ENCODE measurements at regions not wholly inside any gene's neighbourhood (a gene's known extent, or its start where the extent isn't known, plus 50 kb on each side); places are given as distances from the start of the nearest gene placed in this dataset.

GRCh38 chr1:170219163-170219562 lies 73.4 kb downstream of the NTMT2 start:
- Histone ChIP-seq H3K27ac (ENCODE audit: low read depth, low read length) (no peak overlapping the region), H3K9ac (ENCODE audit: low read depth, low read length) (no peak overlapping the region), H3K4me1 (ENCODE audit: control insufficient read depth, insufficient read depth, low read length) (no peaks in the 10 kb centered on the region), H3K9me3 (ENCODE audit: control insufficient read depth, insufficient read depth, low read length) (no peaks in the 10 kb centered on the region), H3K4me3 (ENCODE audit: low read depth, low read length) (no peak overlapping the region), H3K27me3 (ENCODE audit: control insufficient read depth, insufficient read depth, low read length) (no peaks in the 10 kb centered on the region), H3K36me3 (ENCODE audit: control insufficient read depth, insufficient read depth, low read length) (no peaks in the 10 kb centered on the region)

- Histone ChIP-seq H3K27ac (ENCODE audit: low read depth, low read length) (no peak overlapping the region), H3K9ac (ENCODE audit: low read depth, low read length) (no peak overlapping the region), H3K9me3 (ENCODE audit: control insufficient read depth, insufficient read depth, low read length) (no peaks in the 10 kb centered on the region), H3K4me3 (ENCODE audit: low read depth, low read length) (no peak overlapping the region), H3K4me1 (ENCODE audit: control insufficient read depth, insufficient read depth, low read length) (no peaks in the 10 kb centered on the region), H3K36me3 (ENCODE audit: control insufficient read depth, insufficient read depth, low read length) (no peaks in the 10 kb centered on the region), H3K27me3 (ENCODE audit: control insufficient read depth, insufficient read depth, low read length) (no peaks in the 10 kb centered on the region)
Measured at GRCh38 chr1:170221031-170221430, 75.3 kb downstream of the NTMT2 start.

GRCh38 chr1:170221495-170221894 lies 75.7 kb downstream of the NTMT2 start:
- no peak overlapping the region for H3K9ac ChIP-seq (ENCODE audit: low read depth, low read length)
- no peak overlapping the region for H3K4me3 ChIP-seq (ENCODE audit: low read depth, low read length)
- no peaks in the 10 kb centered on the region for H3K4me1 ChIP-seq (ENCODE audit: control insufficient read depth, insufficient read depth, low read length)
- no peak overlapping the region for H3K27ac ChIP-seq (ENCODE audit: low read depth, low read length)
- H3K36me3 ChIP-seq (ENCODE audit: control insufficient read depth, insufficient read depth, low read length), result no peaks in the 10 kb centered on the region
- H3K9me3 ChIP-seq (ENCODE audit: control insufficient read depth, insufficient read depth, low read length), result no peaks in the 10 kb centered on the region
- no peaks in the 10 kb centered on the region for H3K27me3 ChIP-seq (ENCODE audit: control insufficient read depth, insufficient read depth, low read length)

GRCh38 chr1:170224469-170224868 lies 78.7 kb downstream of the NTMT2 start:
- no peak overlapping the region for H3K9ac ChIP-seq (ENCODE audit: low read depth, low read length)
- H3K9me3 ChIP-seq (ENCODE audit: control insufficient read depth, insufficient read depth, low read length), result no peaks in the 10 kb centered on the region
- H3K27ac ChIP-seq (ENCODE audit: low read depth, low read length), result no peak overlapping the region
- H3K36me3 ChIP-seq (ENCODE audit: control insufficient read depth, insufficient read depth, low read length), result no peaks in the 10 kb centered on the region
- H3K27me3 ChIP-seq (ENCODE audit: control insufficient read depth, insufficient read depth, low read length), result no peaks in the 10 kb centered on the region
- H3K4me1 ChIP-seq (ENCODE audit: control insufficient read depth, insufficient read depth, low read length), result no peaks in the 10 kb centered on the region
- no peak overlapping the region for H3K4me3 ChIP-seq (ENCODE audit: low read depth, low read length)

GRCh38 chr1:170225781-170226530 lies 80.2 kb downstream of the NTMT2 start:
- Histone ChIP-seq H3K9ac (ENCODE audit: low read depth, low read length) (no peak overlapping the region), H3K27me3 (ENCODE audit: control insufficient read depth, insufficient read depth, low read length) (no peaks in the 10 kb centered on the region), H3K9me3 (ENCODE audit: control insufficient read depth, insufficient read depth, low read length) (no peaks in the 10 kb centered on the region), H3K36me3 (ENCODE audit: control insufficient read depth, insufficient read depth, low read length) (no peaks in the 10 kb centered on the region), H3K4me3 (ENCODE audit: low read depth, low read length) (no peak overlapping the region), H3K27ac (ENCODE audit: low read depth, low read length) (no peak overlapping the region), H3K4me1 (ENCODE audit: control insufficient read depth, insufficient read depth, low read length) (no peaks in the 10 kb centered on the region)

- H3K9me3 ChIP-seq (ENCODE audit: control insufficient read depth, insufficient read depth, low read length), result no peaks in the 10 kb centered on the region
- H3K4me3 ChIP-seq (ENCODE audit: low read depth, low read length), result no peak overlapping the region
Measured at GRCh38 chr1:170226767-170227166, 81.0 kb downstream of the NTMT2 start.

GRCh38 chr1:170230323-170230722 lies 84.6 kb downstream of the NTMT2 start:
- Histone ChIP-seq H3K27ac (ENCODE audit: low read depth, low read length) (no peak overlapping the region), H3K4me3 (ENCODE audit: low read depth, low read length) (no peak overlapping the region), H3K9ac (ENCODE audit: low read depth, low read length) (no peak overlapping the region), H3K4me1 (ENCODE audit: control insufficient read depth, insufficient read depth, low read length) (no peaks in the 10 kb centered on the region), H3K27me3 (ENCODE audit: control insufficient read depth, insufficient read depth, low read length) (no peaks in the 10 kb centered on the region), H3K9me3 (ENCODE audit: control insufficient read depth, insufficient read depth, low read length) (no peaks in the 10 kb centered on the region), H3K36me3 (ENCODE audit: control insufficient read depth, insufficient read depth, low read length) (no peaks in the 10 kb centered on the region)

More at GRCh38 chr1:170226767-170227166, 81.0 kb downstream of the NTMT2 start:
- Histone ChIP-seq H3K27ac (ENCODE audit: low read depth, low read length) (no peak overlapping the region), H3K36me3 (ENCODE audit: control insufficient read depth, insufficient read depth, low read length) (no peaks in the 10 kb centered on the region), H3K9ac (ENCODE audit: low read depth, low read length) (no peak overlapping the region), H3K27me3 (ENCODE audit: control insufficient read depth, insufficient read depth, low read length) (no peaks in the 10 kb centered on the region), H3K4me1 (ENCODE audit: control insufficient read depth, insufficient read depth, low read length) (no peaks in the 10 kb centered on the region)

GRCh38 chr1:170231662-170232061 lies 85.9 kb downstream of the NTMT2 start:
- Histone ChIP-seq H3K9me3 (ENCODE audit: control insufficient read depth, insufficient read depth, low read length) (no peaks in the 10 kb centered on the region), H3K4me1 (ENCODE audit: control insufficient read depth, insufficient read depth, low read length) (no peaks in the 10 kb centered on the region), H3K27me3 (ENCODE audit: control insufficient read depth, insufficient read depth, low read length) (no peaks in the 10 kb centered on the region), H3K9ac (ENCODE audit: low read depth, low read length) (no peak overlapping the region), H3K36me3 (ENCODE audit: control insufficient read depth, insufficient read depth, low read length) (no peaks in the 10 kb centered on the region), H3K4me3 (ENCODE audit: low read depth, low read length) (no peak overlapping the region), H3K27ac (ENCODE audit: low read depth, low read length) (no peak overlapping the region)

GRCh38 chr1:170238704-170239391 lies 93.1 kb downstream of the NTMT2 start:
- no peak overlapping the region for H3K27ac ChIP-seq (ENCODE audit: low read depth, low read length)
- no peaks in the 10 kb centered on the region for H3K27me3 ChIP-seq (ENCODE audit: control insufficient read depth, insufficient read depth, low read length)
- no peak overlapping the region for H3K9ac ChIP-seq (ENCODE audit: low read depth, low read length)
- no peaks in the 10 kb centered on the region for H3K36me3 ChIP-seq (ENCODE audit: control insufficient read depth, insufficient read depth, low read length)
- no peaks in the 10 kb centered on the region for H3K9me3 ChIP-seq (ENCODE audit: control insufficient read depth, insufficient read depth, low read length)
- H3K4me3 ChIP-seq (ENCODE audit: low read depth, low read length), result no peak overlapping the region
- H3K4me1 ChIP-seq (ENCODE audit: control insufficient read depth, insufficient read depth, low read length), result no peaks in the 10 kb centered on the region

GRCh38 chr1:170239445-170239844 lies 93.7 kb downstream of the NTMT2 start:
- Histone ChIP-seq H3K9me3 (ENCODE audit: control insufficient read depth, insufficient read depth, low read length) (no peaks in the 10 kb centered on the region), H3K27me3 (ENCODE audit: control insufficient read depth, insufficient read depth, low read length) (no peaks in the 10 kb centered on the region), H3K9ac (ENCODE audit: low read depth, low read length) (no peak overlapping the region), H3K4me1 (ENCODE audit: control insufficient read depth, insufficient read depth, low read length) (no peaks in the 10 kb centered on the region), H3K4me3 (ENCODE audit: low read depth, low read length) (no peak overlapping the region), H3K27ac (ENCODE audit: low read depth, low read length) (no peak overlapping the region), H3K36me3 (ENCODE audit: control insufficient read depth, insufficient read depth, low read length) (no peaks in the 10 kb centered on the region)

- Histone ChIP-seq H3K27me3 (ENCODE audit: control insufficient read depth, insufficient read depth, low read length) (no peaks in the 10 kb centered on the region), H3K9ac (ENCODE audit: low read depth, low read length) (no peak overlapping the region), H3K27ac (ENCODE audit: low read depth, low read length) (no peak overlapping the region), H3K36me3 (ENCODE audit: control insufficient read depth, insufficient read depth, low read length) (no peaks in the 10 kb centered on the region), H3K4me1 (ENCODE audit: control insufficient read depth, insufficient read depth, low read length) (no peaks in the 10 kb centered on the region), H3K9me3 (ENCODE audit: control insufficient read depth, insufficient read depth, low read length) (no peaks in the 10 kb centered on the region), H3K4me3 (ENCODE audit: low read depth, low read length) (no peak overlapping the region)
Measured at GRCh38 chr1:170240409-170240808, 94.7 kb downstream of the NTMT2 start.
